ENCODE measurements at regions not wholly inside any gene's neighbourhood (a gene's known extent, or its start where the extent isn't known, plus 50 kb on each side); places are given as distances from the start of the nearest gene placed in this dataset.

DNA sequence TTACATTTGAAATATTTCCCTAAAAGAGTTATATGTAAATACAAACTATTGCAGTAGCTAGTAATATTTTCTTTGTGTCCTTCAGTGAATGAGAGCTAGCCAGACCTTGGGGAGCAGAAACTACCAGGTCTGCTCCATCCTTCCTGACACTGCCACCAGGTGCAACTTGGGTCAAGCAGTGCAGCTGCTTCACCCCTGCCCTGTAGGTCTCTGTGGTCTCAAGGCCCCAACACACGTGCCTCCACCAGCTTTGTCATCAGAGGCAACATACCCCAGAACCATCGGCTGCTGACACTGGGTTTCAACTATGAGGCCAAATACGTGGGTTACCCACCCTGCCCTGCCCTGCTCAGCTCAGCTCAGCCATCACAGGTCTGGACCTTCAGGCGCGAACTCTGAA, 181.6 kb downstream of the FCRL5 start:
- H2BK20ac ChIP-seq (ENCODE audit: low read depth, low read length) = no peak overlapping the region
- in situ Hi-C loops (cut with MboI; ENCODE audit: low sequenced_read_pairs) = loop anchor here (25.0 kb wide), 1 partner anchor 767 kb away; a partner anchor contains a TSS
- no peak overlapping the region for H3K14ac ChIP-seq (replicated peaks; ENCODE audit: low read depth, low read length)
- no peak overlapping the region for H4K8ac ChIP-seq (ENCODE audit: low read depth in 2 of 2, low read length in 2 of 2)
- H3K4me1 ChIP-seq (ENCODE audit: control insufficient read depth, insufficient read depth, low read length) = no peaks in the 10 kb centered on the region
- DNase-seq (no peak), ATAC-seq (ENCODE audit: low read depth) (no peak)
- H3K23ac ChIP-seq (ENCODE audit: low read depth, low read length) = no peak overlapping the region
- ChIA-PET POLR2A (ENCODE audit: unreplicated experiment) (no interaction called here), CTCF (interaction anchor here (0.7 kb wide), 1 partner anchor 35 kb away, joined by 4 read pairs; no protein-coding TSS in a partner anchor)
- no peak overlapping the region for H3K4me2 ChIP-seq (ENCODE audit: low read depth, low read length)
- no peak overlapping the region for H2AFZ ChIP-seq (replicated peaks; ENCODE audit: low read length, poor library complexity)
- H3K27ac ChIP-seq (ENCODE audit: insufficient read depth, low read length) = no peak overlapping the region
- no peak overlapping the region for H3K9ac ChIP-seq (ENCODE audit: low read depth, low read length)
- peaks cover 4% of the 10 kb centered on the region; the same call in 1 of the 2 replicates for H3K27me3 ChIP-seq (ENCODE audit: control insufficient read depth, insufficient read depth, low read length)
- H3K56ac ChIP-seq (ENCODE audit: extremely low read depth, insufficient read depth, low read length) = no peak overlapping the region
- no peak overlapping the region for H4K91ac ChIP-seq (ENCODE audit: insufficient read depth, low read depth, low read length)
- H4K20me1 ChIP-seq (ENCODE audit: insufficient read depth, low read length) = no peaks in the 10 kb centered on the region
- no peak overlapping the region for H3K4me3 ChIP-seq (ENCODE audit: insufficient read depth, low read depth, low read length)
- BruUV-seq (replicated peaks) = no TSS peak
- TF ChIP-seq, protein P1, sequence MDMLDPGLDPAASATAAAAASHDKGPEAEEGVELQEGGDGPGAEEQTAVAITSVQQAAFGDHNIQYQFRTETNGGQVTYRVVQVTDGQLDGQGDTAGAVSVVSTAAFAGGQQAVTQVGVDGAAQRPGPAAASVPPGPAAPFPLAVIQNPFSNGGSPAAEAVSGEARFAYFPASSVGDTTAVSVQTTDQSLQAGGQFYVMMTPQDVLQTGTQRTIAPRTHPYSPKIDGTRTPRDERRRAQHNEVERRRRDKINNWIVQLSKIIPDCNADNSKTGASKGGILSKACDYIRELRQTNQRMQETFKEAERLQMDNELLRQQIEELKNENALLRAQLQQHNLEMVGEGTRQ (IDR thresholded peaks at IDR 0.05; ENCODE audit: low read depth, low read length) = no peak
- TF ChIP-seq MAZ (IDR thresholded peaks at IDR 0.05; ENCODE audit: borderline replicate concordance, low read depth, low read length) (no peak), NFE2L2 (IDR thresholded peaks at IDR 0.05; ENCODE audit: low read depth, low read length) (no peak), CTCF (conservative IDR thresholded peaks at IDR 0.05; ENCODE audit: low read depth, low read length) (no peak), MAFK (IDR thresholded peaks at IDR 0.05; ENCODE audit: low read depth, low read length) (no peak), RAD21 (IDR thresholded peaks at IDR 0.05; ENCODE audit: low read length) (no peak), SMC3 (IDR thresholded peaks at IDR 0.05; ENCODE audit: low read depth, low read length) (no peak), BHLHE40 (IDR thresholded peaks at IDR 0.05; ENCODE audit: low read depth, low read length) (no peak), RFX5 (IDR thresholded peaks at IDR 0.05; ENCODE audit: low read depth, low read length) (no peak), FOS (IDR thresholded peaks at IDR 0.05; ENCODE audit: low read depth, low read length) (no peak), RCOR1 (IDR thresholded peaks at IDR 0.05; ENCODE audit: insufficient replicate concordance, low read length) (no peak), MXI1 (IDR thresholded peaks at IDR 0.05; ENCODE audit: borderline replicate concordance, low read depth, low read length) (no peak), CHD1 (IDR thresholded peaks at IDR 0.05; ENCODE audit: low read depth, low read length) (no peak), POLR2A (IDR thresholded peaks at IDR 0.05; ENCODE audit: low read depth, low read length) (no peak), CEBPB (IDR thresholded peaks at IDR 0.05; ENCODE audit: low read depth, low read length) (no peak)
- TF ChIP-seq, protein P2, sequence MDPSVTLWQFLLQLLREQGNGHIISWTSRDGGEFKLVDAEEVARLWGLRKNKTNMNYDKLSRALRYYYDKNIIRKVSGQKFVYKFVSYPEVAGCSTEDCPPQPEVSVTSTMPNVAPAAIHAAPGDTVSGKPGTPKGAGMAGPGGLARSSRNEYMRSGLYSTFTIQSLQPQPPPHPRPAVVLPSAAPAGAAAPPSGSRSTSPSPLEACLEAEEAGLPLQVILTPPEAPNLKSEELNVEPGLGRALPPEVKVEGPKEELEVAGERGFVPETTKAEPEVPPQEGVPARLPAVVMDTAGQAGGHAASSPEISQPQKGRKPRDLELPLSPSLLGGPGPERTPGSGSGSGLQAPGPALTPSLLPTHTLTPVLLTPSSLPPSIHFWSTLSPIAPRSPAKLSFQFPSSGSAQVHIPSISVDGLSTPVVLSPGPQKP (IDR thresholded peaks at IDR 0.05; ENCODE audit: borderline replicate concordance, low read depth, low read length) = no peak
- dilution Hi-C loops (cut with HindIII; ENCODE audit: low sequenced_read_pairs, unreplicated experiment) = no loop called here
- H3K36me3 ChIP-seq (ENCODE audit: control insufficient read depth, insufficient read depth, low read length) = no peaks in the 10 kb centered on the region
- H2AK5ac ChIP-seq (ENCODE audit: low read depth, low read length) = no peak overlapping the region
- no peak overlapping the region for H4K5ac ChIP-seq (ENCODE audit: low read depth, low read length)
- H2BK5ac ChIP-seq (ENCODE audit: low read depth, low read length, poor library complexity, severe bottlenecking) = no peak overlapping the region
- H3K4ac ChIP-seq (ENCODE audit: low read depth, low read length) = no peak overlapping the region
- H3K79me1 ChIP-seq (ENCODE audit: low read depth in 1 of 2, low read length in 2 of 2) = no peaks in the 10 kb centered on the region
- WGBS, 2 experiments (ENCODE audit: extremely low coverage in 2 of 2, insufficient read length in 1 of 2) = no CpG with 5 or more reads among the region's 5 CpGs
- H3K9me1 ChIP-seq (ENCODE audit: insufficient read depth, low read length) = no peaks in the 10 kb centered on the region
- H2AK9ac ChIP-seq (replicated peaks; ENCODE audit: low read depth, low read length, poor library complexity) = no peak overlapping the region
- H2BK120ac ChIP-seq (ENCODE audit: low read depth, low read length) = no peak overlapping the region
- H3K9me3 ChIP-seq (ENCODE audit: control insufficient read depth, insufficient read depth, low read length) = no peaks in the 10 kb centered on the region
- intact Hi-C loops (cut with micrococcal nuclease) = loop anchor here (1.0 to 5.0 kb wide), 2 partner anchors 119 to 757 kb away; a partner anchor contains a TSS
- H3K18ac ChIP-seq (ENCODE audit: low read depth, low read length) = no peak overlapping the region
- no peak overlapping the region for H2BK15ac ChIP-seq (ENCODE audit: low read depth, low read length)
